HG03175 (cell line): ENCODE measurements at regions not wholly inside any gene's neighbourhood (a gene's known extent, or its start where the extent isn't known, plus 50 kb on each side); places are given as distances from the start of the nearest gene placed in this dataset.

Source experiments
- ATAC-seq: cut with Tn5 transposase; IDR thresholded peaks from one replicate; pipeline ENCODE4 v1.9.1; 2021; ENCODE audit warnings: mild to moderate bottlenecking, moderate library complexity; ENCODE audit not compliant: unreplicated experiment

DNA sequence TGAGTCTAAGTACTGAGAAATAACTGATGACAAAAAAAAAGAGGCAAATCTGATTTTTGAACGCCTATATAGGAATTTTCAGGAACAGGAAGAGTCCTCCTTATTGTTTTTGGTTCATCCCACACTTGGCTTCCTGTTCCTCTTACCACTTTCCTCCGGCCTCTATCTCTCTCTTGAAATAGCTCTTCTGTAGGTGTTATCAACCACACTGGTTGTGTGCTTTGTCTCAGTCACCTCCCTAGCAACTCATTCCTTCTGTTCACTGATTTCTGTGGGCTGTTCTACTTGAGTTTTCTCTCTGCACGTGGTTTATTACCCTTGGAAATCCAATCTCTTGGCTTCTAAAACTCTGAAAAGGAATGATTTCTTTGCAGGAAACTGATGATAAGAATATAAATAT lies 78.7 kb upstream of the C11orf87 start:
- ATAC-seq: no peak

DNA sequence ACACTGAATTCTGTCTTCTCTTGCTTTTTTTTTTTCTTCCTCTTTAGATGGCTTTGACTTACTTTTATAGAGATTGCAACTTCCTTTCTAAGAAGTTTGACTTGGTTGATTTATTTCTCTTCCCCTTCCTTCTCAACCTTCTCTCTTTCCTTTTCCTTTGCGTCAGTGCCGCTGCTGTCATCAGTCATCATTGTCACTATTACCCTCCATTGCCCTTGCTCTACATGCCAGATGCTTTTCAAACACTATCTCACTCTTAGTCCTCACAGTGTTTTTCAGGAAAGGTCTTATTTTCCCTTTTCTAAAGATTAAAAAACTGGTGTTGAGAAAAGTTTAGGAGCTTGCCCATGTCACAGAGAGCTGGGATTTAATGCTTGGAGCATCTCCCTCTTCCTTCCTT lies 74.7 kb upstream of the C11orf87 start:
- no peak for ATAC-seq

DNA sequence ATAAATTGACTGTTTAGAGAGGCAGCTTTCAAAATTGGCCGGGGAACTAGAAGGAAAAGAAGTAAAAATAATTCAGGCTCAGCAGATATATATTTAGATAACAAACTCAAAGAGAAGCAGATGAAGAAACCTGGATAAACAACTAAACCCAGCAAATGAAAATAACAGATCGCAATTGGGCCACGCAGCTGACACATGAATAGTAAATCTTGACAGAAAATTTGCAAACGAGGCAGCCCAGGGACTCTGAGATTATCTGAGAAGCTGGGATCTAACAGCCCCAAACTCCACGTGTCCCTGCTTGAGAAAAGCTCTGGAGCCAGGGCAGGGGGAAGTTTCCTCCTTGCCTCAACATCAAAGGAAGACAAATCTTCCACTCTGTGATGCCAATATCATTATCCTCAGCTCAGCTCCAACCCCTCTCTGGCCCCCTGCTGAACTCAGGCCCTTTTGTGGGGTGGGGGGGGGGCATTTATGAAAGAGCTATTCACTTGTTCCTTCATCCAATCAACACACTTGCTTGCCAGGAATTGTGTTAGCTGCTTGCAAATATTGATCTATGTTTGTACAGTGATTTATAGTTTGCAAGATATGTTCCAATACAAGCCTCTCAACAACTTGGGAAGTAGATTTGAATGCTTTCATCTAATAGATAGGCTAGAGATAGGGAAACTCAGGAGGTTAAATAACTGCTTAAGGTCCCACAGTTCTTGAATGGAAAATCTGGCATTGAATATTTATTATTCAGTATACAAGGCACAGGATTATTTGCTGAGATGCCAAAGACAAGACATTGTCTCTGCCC lies 72.5 kb upstream of the C11orf87 start:
- ATAC-seq: no peak

DNA sequence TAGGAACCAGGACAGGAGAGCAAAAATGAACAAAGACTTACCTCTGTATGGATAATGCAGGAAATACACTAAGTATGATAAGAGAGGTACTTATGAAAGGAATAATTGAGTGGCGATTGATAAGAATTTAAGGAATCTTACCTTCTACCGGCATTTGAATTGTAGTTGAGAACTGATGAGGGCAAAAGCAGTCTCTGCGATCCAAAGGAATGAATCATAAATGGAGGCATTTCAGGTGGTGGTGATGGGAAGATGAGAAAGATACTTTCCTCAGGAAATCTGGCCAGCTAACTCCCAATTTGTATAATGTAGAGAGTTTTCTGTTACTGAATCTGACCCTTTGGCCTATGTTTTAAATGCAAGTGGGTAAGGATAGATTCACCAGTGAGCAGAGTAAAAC lies 71.9 kb upstream of the C11orf87 start:
- no peak for ATAC-seq

DNA sequence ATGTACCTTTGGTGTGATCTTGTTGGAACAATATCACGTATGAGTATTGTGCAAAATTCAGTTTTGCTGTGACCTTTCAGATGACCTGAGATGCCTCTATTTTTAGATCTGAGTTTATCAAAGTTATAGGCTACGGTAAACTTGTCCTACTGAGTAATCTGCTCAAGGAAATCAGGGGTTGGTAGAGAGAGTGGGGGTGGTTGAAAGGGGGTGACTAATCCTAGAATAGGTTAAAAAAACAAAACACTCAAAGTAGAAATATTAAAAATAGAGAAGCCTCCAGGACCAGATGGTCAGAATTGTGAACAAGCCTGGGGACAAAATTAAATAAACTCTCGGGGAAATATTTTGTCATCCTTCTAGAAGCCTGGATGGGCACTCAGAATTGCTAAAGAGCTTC lies 59.9 kb upstream of the C11orf87 start:
- ATAC-seq: no peak

DNA sequence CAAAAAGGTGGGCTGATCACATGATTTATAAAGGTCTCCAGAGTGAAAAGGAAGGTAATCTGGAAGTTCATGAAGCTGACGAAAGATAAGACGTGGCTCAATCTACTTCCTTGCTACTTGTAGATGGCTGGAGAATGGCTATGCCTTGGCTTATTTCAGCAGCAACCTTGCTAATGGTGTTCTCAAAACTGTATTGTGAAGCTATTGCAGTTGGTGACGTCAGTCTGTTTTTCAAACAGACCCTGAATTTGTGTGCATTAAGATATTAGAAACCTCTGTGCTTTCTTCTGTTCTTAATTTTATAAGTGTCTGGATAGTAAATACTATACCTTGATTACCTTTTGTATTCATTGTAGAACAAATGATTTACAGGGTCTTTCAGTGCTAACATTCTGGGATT lies 58.3 kb upstream of the C11orf87 start:
- no peak for ATAC-seq

DNA sequence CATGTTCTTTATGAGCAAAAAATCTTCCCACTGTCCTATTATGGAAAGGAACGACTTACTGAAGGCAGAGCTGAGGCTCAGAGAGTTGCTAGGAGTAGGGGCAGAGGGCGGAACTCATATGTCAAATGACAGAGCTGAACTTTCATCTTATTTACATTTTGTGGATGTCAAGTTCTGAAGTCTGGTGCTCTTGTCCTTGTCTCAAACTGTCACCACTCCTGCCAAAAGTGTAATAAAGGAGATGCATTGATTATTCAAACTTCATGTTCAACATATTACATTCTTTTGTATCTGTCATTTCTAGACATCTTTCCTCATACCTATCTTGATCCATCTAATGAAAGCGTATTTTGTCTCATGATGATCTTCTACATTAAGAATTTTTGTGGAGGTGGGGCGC lies 57.1 kb upstream of the C11orf87 start:
- no peak for ATAC-seq

DNA sequence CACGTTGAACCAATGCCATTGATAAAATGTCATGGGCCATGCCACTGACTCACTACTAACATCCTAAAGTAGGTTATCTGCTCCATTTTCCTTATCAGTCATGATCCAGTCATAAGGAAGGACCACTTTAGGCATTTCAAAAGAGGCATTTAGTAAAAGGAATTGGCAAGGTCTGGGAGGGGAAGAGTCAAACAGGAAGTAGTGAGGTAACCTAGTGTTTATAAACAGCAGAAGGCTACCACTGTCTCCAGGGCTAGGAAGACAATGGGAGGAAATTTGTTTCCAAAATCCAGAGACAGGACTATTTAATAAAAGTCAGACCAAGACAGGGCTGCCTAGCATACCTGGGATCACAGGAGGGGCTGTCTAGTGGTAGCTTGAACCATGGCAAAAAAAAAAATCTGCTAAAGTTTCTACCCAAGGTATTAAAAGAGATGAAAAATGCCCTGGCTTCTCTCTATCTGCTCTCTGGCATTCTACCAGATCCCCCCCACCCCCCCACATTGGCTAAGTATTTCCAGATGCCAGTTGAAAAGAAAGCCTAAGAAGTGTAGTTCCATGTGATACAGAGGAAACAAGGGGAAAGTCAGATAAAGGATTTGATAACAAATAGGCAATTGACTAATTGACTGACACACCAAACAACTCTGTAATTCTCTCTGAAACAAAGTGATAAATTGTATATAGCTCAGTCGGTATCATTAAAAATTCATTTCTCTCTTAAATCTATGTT lies 50.4 kb upstream of the C11orf87 start:
- ATAC-seq: no peak
